ENCODE measurements at regions not wholly inside any gene's neighbourhood (a gene's known extent, or its start where the extent isn't known, plus 50 kb on each side); places are given as distances from the start of the nearest gene placed in this dataset.

- Histone ChIP-seq H3K4me3 (ENCODE audit: low read depth in 2 of 2, low read length in 2 of 2) (no peak overlapping the region), H3K27me3 (ENCODE audit: control insufficient read depth, insufficient read depth, low read length) (no peaks in the 10 kb centered on the region), H3K27ac (ENCODE audit: low read length) (no peak overlapping the region), H3K9me3 (ENCODE audit: control insufficient read depth, insufficient read depth, low read depth, low read length) (no peaks in the 10 kb centered on the region), H3K36me3 (ENCODE audit: control insufficient read depth, insufficient read depth, low read length) (no peaks in the 10 kb centered on the region), H3K4me1 (ENCODE audit: control insufficient read depth, insufficient read depth, low read length) (no peaks in the 10 kb centered on the region)
- intact Hi-C loops (cut with micrococcal nuclease; ENCODE audit: unreplicated experiment) (no loop called here), in situ Hi-C loops (cut with HindIII; ENCODE audit: low pct_unique_long_range_greater_than_20kb, low sequenced_read_pairs) (no loop called here)
- no TSS peak for BruUV-seq (replicated peaks)
- CTCF ChIA-PET, result no interaction called here
- DNase-seq (ENCODE audit: low read depth, low spot score) (no peak), ATAC-seq (no peak)
- no peak for TF ChIP-seq TCF7L2 (IDR thresholded peaks at IDR 0.05; ENCODE audit: low read depth, low read length)
- no peak for TF ChIP-seq CTCF (IDR thresholded peaks at IDR 0.05)
- TF ChIP-seq REST (IDR thresholded peaks at IDR 0.05; ENCODE audit: insufficient read depth in 1 of 2, low read depth in 2 of 2, low read length in 1 of 2), result no peak
- TF ChIP-seq SIN3A (IDR thresholded peaks at IDR 0.05; ENCODE audit: borderline replicate concordance, insufficient read depth, low read depth, low read length), result no peak
- POLR2A ChIA-PET, result no interaction called here
Measured at GRCh38 chr14:87305345-87305744, 687.6 kb downstream of the GALC start.

- no peaks in the 10 kb centered on the region for H3K9me3 ChIP-seq (ENCODE audit: control insufficient read depth, insufficient read depth, low read depth, low read length)
Measured at GRCh38 chr14:87304404-87304803, 688.6 kb downstream of the GALC start.

More at GRCh38 chr14:87304404-87304803, 688.6 kb downstream of the GALC start:
- Histone ChIP-seq H3K36me3 (ENCODE audit: control insufficient read depth, insufficient read depth, low read length) (no peaks in the 10 kb centered on the region), H3K4me3 (ENCODE audit: low read depth in 2 of 2, low read length in 2 of 2) (no peak overlapping the region), H3K27ac (ENCODE audit: low read length) (no peak overlapping the region), H3K27me3 (ENCODE audit: control insufficient read depth, insufficient read depth, low read length) (no peaks in the 10 kb centered on the region), H3K4me1 (ENCODE audit: control insufficient read depth, insufficient read depth, low read length) (no peaks in the 10 kb centered on the region)
- no peak for TF ChIP-seq CTCF (IDR thresholded peaks at IDR 0.05)
- TF ChIP-seq POLR2AphosphoS5 (IDR thresholded peaks at IDR 0.05; ENCODE audit: low read depth, low read length), result no peak
- no peak for TF ChIP-seq SIN3A (IDR thresholded peaks at IDR 0.05; ENCODE audit: borderline replicate concordance, insufficient read depth, low read depth, low read length)
- DNase-seq (ENCODE audit: low read depth, low spot score), result no peak
- ChIA-PET CTCF (no interaction called here), POLR2A (no interaction called here)
- BruUV-seq (replicated peaks), result no TSS peak
- ATAC-seq, result no peak
- in situ Hi-C loops (cut with HindIII; ENCODE audit: low pct_unique_long_range_greater_than_20kb, low sequenced_read_pairs) (no loop called here), intact Hi-C loops (cut with micrococcal nuclease; ENCODE audit: unreplicated experiment) (no loop called here)

Data from Panc1 (cell line).